OCI-LY3 (cell line): ENCODE measurements at regions not wholly inside any gene's neighbourhood (a gene's known extent, or its start where the extent isn't known, plus 50 kb on each side); places are given as distances from the start of the nearest gene placed in this dataset.

Source experiments
- H2AFZ ChIP-seq: fragments of 200-600, 300-600 bp; shearing (Covaris generic); 2 replicates; pipeline ENCODE4 v1.6.0; 2014; ENCODE audit warnings: antibody characterized with exemption, low read depth, low read length
- H3K27ac ChIP-seq: fragments of 200-600, 300-600 bp; sonication (generic); 2 replicates; pipeline ENCODE4 v1.5.1; 2014; ENCODE audit warnings: mild to moderate bottlenecking, low read length, moderate library complexity, mixed read lengths
- H3K27me3 ChIP-seq: fragments of 200-600, 300-600 bp; sonication (generic); 2 replicates; pipeline ENCODE4 v1.6.1; 2014; ENCODE audit warnings: low read depth, low read length, mixed read lengths
- H3K36me3 ChIP-seq: fragments of 200-600, 300-600 bp; sonication (generic); replicated peaks from 2 replicates; pipeline ENCODE3; 2014; ENCODE audit warnings: low read depth, low read length, mixed read lengths
- H3K4me1 ChIP-seq: fragments of 300-600, 200-600 bp; sonication (generic); 2 replicates; pipeline ENCODE4 v1.6.1; 2014; ENCODE audit warnings: low read length, mixed read lengths
- H3K4me2 ChIP-seq: fragments of 200-600, 300-600 bp; sonication (generic); 2 replicates; pipeline ENCODE4 v1.6.1; 2014; ENCODE audit warnings: low read length, mixed read lengths
- H3K4me3 ChIP-seq: fragments of 300-600, 200-600 bp; sonication (generic); 2 replicates; pipeline ENCODE4 v1.5.1; 2014; ENCODE audit warnings: antibody characterized with exemption, mild to moderate bottlenecking, low read length, moderate library complexity
- H3K79me2 ChIP-seq: fragments of 300-600, 200-600 bp; shearing (Covaris generic); 2 replicates; pipeline ENCODE4 v1.6.1; 2014; ENCODE audit warnings: mild to moderate bottlenecking, low read length, mixed read lengths
- H3K9ac ChIP-seq: fragments of 300-600, 200-600 bp; shearing (Covaris generic); 2 replicates; pipeline ENCODE4 v1.6.0; 2014; ENCODE audit warnings: mild to moderate bottlenecking, low read length, moderate library complexity
- H3K9me3 ChIP-seq: fragments of 200-600, 300-600 bp; shearing (Covaris generic); 2 replicates; pipeline ENCODE4 v1.6.1; 2014; ENCODE audit warnings: low read length, mixed read lengths; ENCODE audit not compliant: insufficient read depth
- H4K20me1 ChIP-seq: fragments of 200-600, 300-600 bp; sonication (generic); 2 replicates; pipeline ENCODE4 v1.6.1; 2016; ENCODE audit warnings: low read length, mixed read lengths; ENCODE audit not compliant: insufficient read depth
- CTCF ChIP-seq: fragments of 200-600, 300-600 bp; sonication (generic); IDR thresholded peaks from 2 replicates; pipeline ENCODE4 v1.5.1; 2014; ENCODE audit warnings: antibody characterized with exemption, low read length, low read depth
- EZH2phosphoT487 ChIP-seq: fragments of 200-600 bp; shearing (Covaris generic); IDR thresholded peaks from 2 replicates; pipeline ENCODE4 v1.6.1; 2018; ENCODE audit warnings: antibody characterized with exemption, mixed run types, low read depth

GRCh38 chr1:170874671-170875070, 60.7 kb upstream of the MROH9 start:
- H3K79me2 ChIP-seq: no peaks in the 10 kb centered on the region
- no peak overlapping the region for H3K4me2 ChIP-seq
- no peak overlapping the region for H2AFZ ChIP-seq
- H3K27ac ChIP-seq: no peak overlapping the region
- no peak overlapping the region for H3K9ac ChIP-seq
- H3K27me3 ChIP-seq: no peaks in the 10 kb centered on the region
- no peaks in the 10 kb centered on the region for H4K20me1 ChIP-seq
- no peaks in the 10 kb centered on the region for H3K36me3 ChIP-seq
- H3K4me1 ChIP-seq: peaks cover 22% of the 10 kb centered on the region
- TF ChIP-seq CTCF (no peak), EZH2phosphoT487 (no peak)
- H3K9me3 ChIP-seq: no peaks in the 10 kb centered on the region
- H3K4me3 ChIP-seq: no peak overlapping the region

GRCh38 chr1:170881268-170882265, 53.8 kb upstream of the MROH9 start:
- H3K27ac ChIP-seq: no peak overlapping the region
- H3K27me3 ChIP-seq: no peaks in the 10 kb centered on the region
- peak overlapping the region; percentile 17 for H3K4me3 ChIP-seq
- peak overlapping the region; percentile 38 for H3K4me2 ChIP-seq
- no peak overlapping the region for H2AFZ ChIP-seq
- no peak for TF ChIP-seq EZH2phosphoT487
- TF ChIP-seq CTCF: peak; percentile 77
- H3K79me2 ChIP-seq: no peaks in the 10 kb centered on the region
- peaks cover 14% of the 10 kb centered on the region for H3K4me1 ChIP-seq
- no peaks in the 10 kb centered on the region for H3K36me3 ChIP-seq
- H3K9ac ChIP-seq: no peak overlapping the region
- H3K9me3 ChIP-seq: no peaks in the 10 kb centered on the region
- H4K20me1 ChIP-seq: no peaks in the 10 kb centered on the region
